ENCODE measurements at regions not wholly inside any gene's neighbourhood (a gene's known extent, or its start where the extent isn't known, plus 50 kb on each side); places are given as distances from the start of the nearest gene placed in this dataset.

- TF ChIP-seq EZH2phosphoT487 (IDR thresholded peaks at IDR 0.05; ENCODE audit: low read depth) (no peak), CTCF (IDR thresholded peaks at IDR 0.05; ENCODE audit: low read depth, low read length) (no peak)
Observed at GRCh38 chr6:117145940-117146339, 119.4 kb upstream of the VGLL2 start.

GRCh38 chr6:117149324-117149723 lies 116.0 kb upstream of the VGLL2 start:
- Histone ChIP-seq H3K4me3 (ENCODE audit: low read length) (no peak overlapping the region), H4K20me1 (ENCODE audit: insufficient read depth, low read length) (no peaks in the 10 kb centered on the region), H2AFZ (ENCODE audit: low read depth, low read length) (no peak overlapping the region), H3K27ac (ENCODE audit: low read length) (no peak overlapping the region), H3K36me3 (replicated peaks; ENCODE audit: low read depth, low read length) (no peaks in the 10 kb centered on the region), H3K27me3 (ENCODE audit: low read depth, low read length) (no peaks in the 10 kb centered on the region), H3K9me3 (ENCODE audit: insufficient read depth, low read length) (no peaks in the 10 kb centered on the region), H3K9ac (ENCODE audit: low read length) (no peak overlapping the region), H3K79me2 (ENCODE audit: low read length) (no peaks in the 10 kb centered on the region), H3K4me2 (ENCODE audit: low read length) (no peak overlapping the region), H3K4me1 (ENCODE audit: low read length) (peaks cover 7% of the 10 kb centered on the region)
- TF ChIP-seq EZH2phosphoT487 (IDR thresholded peaks at IDR 0.05; ENCODE audit: low read depth) = no peak
- no peak for TF ChIP-seq CTCF (IDR thresholded peaks at IDR 0.05; ENCODE audit: low read depth, low read length)

More at GRCh38 chr6:117145940-117146339, 119.4 kb upstream of the VGLL2 start:
- no peak overlapping the region for H3K4me3 ChIP-seq (ENCODE audit: low read length)
- H3K4me1 ChIP-seq (ENCODE audit: low read length) = peaks cover 7% of the 10 kb centered on the region
- no peaks in the 10 kb centered on the region for H3K9me3 ChIP-seq (ENCODE audit: insufficient read depth, low read length)
- H3K36me3 ChIP-seq (replicated peaks; ENCODE audit: low read depth, low read length) = no peaks in the 10 kb centered on the region
- H3K4me2 ChIP-seq (ENCODE audit: low read length) = no peak overlapping the region
- H3K9ac ChIP-seq (ENCODE audit: low read length) = no peak overlapping the region
- H3K27me3 ChIP-seq (ENCODE audit: low read depth, low read length) = no peaks in the 10 kb centered on the region
- H2AFZ ChIP-seq (ENCODE audit: low read depth, low read length) = no peak overlapping the region
- no peaks in the 10 kb centered on the region for H3K79me2 ChIP-seq (ENCODE audit: low read length)
- H4K20me1 ChIP-seq (ENCODE audit: insufficient read depth, low read length) = no peaks in the 10 kb centered on the region
- no peak overlapping the region for H3K27ac ChIP-seq (ENCODE audit: low read length)

DNA sequence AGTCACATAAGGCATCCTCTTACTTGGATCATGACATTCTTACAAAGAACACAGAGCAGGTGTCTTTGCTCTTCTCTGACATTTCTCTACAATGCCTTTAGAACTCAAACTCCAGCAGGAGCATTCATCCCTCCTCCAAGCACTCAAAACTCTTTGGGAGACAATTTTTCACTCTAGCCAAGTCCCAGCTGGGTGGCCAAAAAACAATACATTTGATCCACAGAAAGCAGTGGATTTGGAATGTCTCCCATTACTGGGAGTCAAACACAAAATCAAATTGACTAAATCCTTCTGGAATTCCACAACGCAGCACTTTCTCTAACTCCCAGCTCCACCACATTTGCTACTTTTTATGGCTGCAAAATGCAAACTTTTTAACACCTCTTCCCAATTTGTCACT lies 108.6 kb upstream of the VGLL2 start:
- no peaks in the 10 kb centered on the region for H3K9me3 ChIP-seq (ENCODE audit: insufficient read depth, low read length)
- H3K4me2 ChIP-seq (ENCODE audit: low read length) = no peak overlapping the region
- no peak overlapping the region for H2AFZ ChIP-seq (ENCODE audit: low read depth, low read length)
- no peaks in the 10 kb centered on the region for H3K27me3 ChIP-seq (ENCODE audit: low read depth, low read length)
- no peaks in the 10 kb centered on the region for H3K4me1 ChIP-seq (ENCODE audit: low read length)
- H3K9ac ChIP-seq (ENCODE audit: low read length) = no peak overlapping the region
- no peaks in the 10 kb centered on the region for H4K20me1 ChIP-seq (ENCODE audit: insufficient read depth, low read length)
- no peaks in the 10 kb centered on the region for H3K79me2 ChIP-seq (ENCODE audit: low read length)
- no peak for TF ChIP-seq CTCF (IDR thresholded peaks at IDR 0.05; ENCODE audit: low read depth, low read length)
- TF ChIP-seq EZH2phosphoT487 (IDR thresholded peaks at IDR 0.05; ENCODE audit: low read depth) = no peak
- H3K27ac ChIP-seq (ENCODE audit: low read length) = no peak overlapping the region
- H3K36me3 ChIP-seq (replicated peaks; ENCODE audit: low read depth, low read length) = no peaks in the 10 kb centered on the region
- H3K4me3 ChIP-seq (ENCODE audit: low read length) = no peak overlapping the region

- H3K79me2 ChIP-seq (ENCODE audit: low read length) = no peaks in the 10 kb centered on the region
- H3K27me3 ChIP-seq (ENCODE audit: low read depth, low read length) = no peaks in the 10 kb centered on the region
- H3K27ac ChIP-seq (ENCODE audit: low read length) = no peak overlapping the region
- no peak overlapping the region for H3K4me2 ChIP-seq (ENCODE audit: low read length)
- H3K4me1 ChIP-seq (ENCODE audit: low read length) = no peaks in the 10 kb centered on the region
- no peaks in the 10 kb centered on the region for H3K9me3 ChIP-seq (ENCODE audit: insufficient read depth, low read length)
- H4K20me1 ChIP-seq (ENCODE audit: insufficient read depth, low read length) = no peaks in the 10 kb centered on the region
- no peak overlapping the region for H2AFZ ChIP-seq (ENCODE audit: low read depth, low read length)
- H3K9ac ChIP-seq (ENCODE audit: low read length) = no peak overlapping the region
- no peak overlapping the region for H3K4me3 ChIP-seq (ENCODE audit: low read length)
- no peaks in the 10 kb centered on the region for H3K36me3 ChIP-seq (replicated peaks; ENCODE audit: low read depth, low read length)
- TF ChIP-seq EZH2phosphoT487 (IDR thresholded peaks at IDR 0.05; ENCODE audit: low read depth) (no peak), CTCF (IDR thresholded peaks at IDR 0.05; ENCODE audit: low read depth, low read length) (no peak)
Observed at GRCh38 chr6:117157448-117157847, 107.9 kb upstream of the VGLL2 start.
